Keratinocyte (primary cell): ENCODE measurements at regions not wholly inside any gene's neighbourhood (a gene's known extent, or its start where the extent isn't known, plus 50 kb on each side); places are given as distances from the start of the nearest gene placed in this dataset.

ENCODE experiments used
- EZH2 ChIP-seq: IDR thresholded peaks from one replicate; pipeline ENCODE4 v1.6.1; 2012; ENCODE audit warnings: inconsistent platforms, mild to moderate bottlenecking, low read length, moderate library complexity
- TF ChIP-seq, protein P1 (sequence below), 3 experiments: IDR thresholded peaks in 1 of 3; conservative IDR thresholded peaks in 1 of 3; optimal IDR thresholded peaks in 1 of 3; 2 replicates in 2 of 3; 3 replicates in 1 of 3; pipeline versions ENCODE3 to v1.5.1; 2011; ENCODE audit warnings: low read length in 3 of 3, mild to moderate bottlenecking in 3 of 3, moderate library complexity in 2 of 3, control low read depth in 1 of 3, inconsistent platforms in 1 of 3; ENCODE audit not compliant: insufficient read depth in 2 of 3; ENCODE audit errors: extremely low read depth in 1 of 3

DNA sequence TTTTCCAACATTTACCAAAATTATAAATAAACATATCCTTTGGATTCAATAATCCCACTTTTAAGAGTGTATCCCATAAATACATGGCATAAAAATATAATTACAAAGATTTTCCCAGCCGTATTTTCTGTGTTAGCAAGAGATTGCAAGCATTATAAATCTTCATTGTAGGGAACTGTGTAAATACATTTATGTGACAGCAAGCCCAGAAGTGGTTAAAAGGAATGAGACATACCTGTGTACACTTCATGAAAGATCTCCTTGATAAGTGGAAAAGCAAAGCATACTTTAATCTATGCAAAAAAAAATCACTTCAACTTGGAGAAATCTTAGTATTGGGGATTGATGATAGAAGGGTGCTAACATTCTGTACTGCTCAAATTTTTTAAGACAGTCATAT lies 173.1 kb downstream of the GASK1B start:
- TF ChIP-seq, protein P1, sequence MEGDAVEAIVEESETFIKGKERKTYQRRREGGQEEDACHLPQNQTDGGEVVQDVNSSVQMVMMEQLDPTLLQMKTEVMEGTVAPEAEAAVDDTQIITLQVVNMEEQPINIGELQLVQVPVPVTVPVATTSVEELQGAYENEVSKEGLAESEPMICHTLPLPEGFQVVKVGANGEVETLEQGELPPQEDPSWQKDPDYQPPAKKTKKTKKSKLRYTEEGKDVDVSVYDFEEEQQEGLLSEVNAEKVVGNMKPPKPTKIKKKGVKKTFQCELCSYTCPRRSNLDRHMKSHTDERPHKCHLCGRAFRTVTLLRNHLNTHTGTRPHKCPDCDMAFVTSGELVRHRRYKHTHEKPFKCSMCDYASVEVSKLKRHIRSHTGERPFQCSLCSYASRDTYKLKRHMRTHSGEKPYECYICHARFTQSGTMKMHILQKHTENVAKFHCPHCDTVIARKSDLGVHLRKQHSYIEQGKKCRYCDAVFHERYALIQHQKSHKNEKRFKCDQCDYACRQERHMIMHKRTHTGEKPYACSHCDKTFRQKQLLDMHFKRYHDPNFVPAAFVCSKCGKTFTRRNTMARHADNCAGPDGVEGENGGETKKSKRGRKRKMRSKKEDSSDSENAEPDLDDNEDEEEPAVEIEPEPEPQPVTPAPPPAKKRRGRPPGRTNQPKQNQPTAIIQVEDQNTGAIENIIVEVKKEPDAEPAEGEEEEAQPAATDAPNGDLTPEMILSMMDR (optimal IDR thresholded peaks at IDR 0.05 in 1 of 3, IDR thresholded peaks at IDR 0.05 in 1 of 3, conservative IDR thresholded peaks at IDR 0.05 in 1 of 3; ENCODE audit: extremely low read depth in 1 of 3, insufficient read depth in 2 of 3, low read length in 3 of 3): no peak
- TF ChIP-seq EZH2: no peak
